ENCODE measurements at regions not wholly inside any gene's neighbourhood (a gene's known extent, or its start where the extent isn't known, plus 50 kb on each side); places are given as distances from the start of the nearest gene placed in this dataset.

GRCh38 chr12:43015090-43015737 lies 425.7 kb upstream of the PRICKLE1 start:
- no peak for DNase-seq (ENCODE audit: low spot score)

DNA sequence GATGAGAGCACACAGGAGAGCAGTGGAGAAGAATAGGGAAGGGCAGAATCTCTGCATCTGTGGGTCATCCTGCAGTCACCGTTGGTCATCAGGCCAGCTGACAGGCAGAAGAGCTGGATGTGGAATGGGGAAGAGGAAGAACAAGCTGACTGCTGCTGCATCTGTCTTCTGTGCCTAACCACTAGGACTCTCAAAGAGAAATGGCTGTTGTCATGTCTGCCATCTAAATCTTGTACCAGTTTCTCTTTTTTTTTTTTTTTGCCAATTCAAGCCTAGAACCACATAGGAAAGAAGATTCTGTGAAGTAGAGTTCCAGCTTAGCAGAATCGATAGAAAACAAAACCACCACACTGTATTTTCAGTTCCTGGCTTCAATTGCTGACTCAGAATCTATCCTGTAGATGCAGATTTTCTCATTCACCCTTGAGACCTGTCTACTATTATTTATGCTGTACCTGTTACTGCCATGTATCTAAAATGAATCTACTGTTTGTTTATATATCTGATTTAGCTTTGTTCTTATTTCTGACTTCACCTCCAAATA lies 421.9 kb upstream of the PRICKLE1 start:
- DNase-seq (ENCODE audit: low spot score): no peak

DNA sequence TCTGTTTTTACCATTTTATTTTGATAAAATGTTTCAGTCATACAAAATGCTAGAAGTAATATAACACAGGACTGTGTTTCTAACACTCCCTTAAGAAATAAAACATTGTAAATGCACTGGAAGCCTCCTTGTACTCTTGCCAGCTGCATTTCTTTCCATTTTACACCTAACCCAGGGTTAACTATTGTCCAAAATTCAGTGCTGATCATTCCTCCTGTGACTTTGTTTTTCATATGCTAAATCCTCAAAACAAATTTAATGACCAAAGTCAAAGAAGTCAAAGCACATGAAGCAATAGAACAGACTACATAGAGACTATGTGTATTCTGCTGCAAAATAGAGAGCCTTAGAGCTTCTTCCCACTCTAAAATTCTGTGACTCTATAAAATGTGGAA lies 420.3 kb upstream of the PRICKLE1 start:
- DNase-seq (ENCODE audit: low spot score): no peak

DNA sequence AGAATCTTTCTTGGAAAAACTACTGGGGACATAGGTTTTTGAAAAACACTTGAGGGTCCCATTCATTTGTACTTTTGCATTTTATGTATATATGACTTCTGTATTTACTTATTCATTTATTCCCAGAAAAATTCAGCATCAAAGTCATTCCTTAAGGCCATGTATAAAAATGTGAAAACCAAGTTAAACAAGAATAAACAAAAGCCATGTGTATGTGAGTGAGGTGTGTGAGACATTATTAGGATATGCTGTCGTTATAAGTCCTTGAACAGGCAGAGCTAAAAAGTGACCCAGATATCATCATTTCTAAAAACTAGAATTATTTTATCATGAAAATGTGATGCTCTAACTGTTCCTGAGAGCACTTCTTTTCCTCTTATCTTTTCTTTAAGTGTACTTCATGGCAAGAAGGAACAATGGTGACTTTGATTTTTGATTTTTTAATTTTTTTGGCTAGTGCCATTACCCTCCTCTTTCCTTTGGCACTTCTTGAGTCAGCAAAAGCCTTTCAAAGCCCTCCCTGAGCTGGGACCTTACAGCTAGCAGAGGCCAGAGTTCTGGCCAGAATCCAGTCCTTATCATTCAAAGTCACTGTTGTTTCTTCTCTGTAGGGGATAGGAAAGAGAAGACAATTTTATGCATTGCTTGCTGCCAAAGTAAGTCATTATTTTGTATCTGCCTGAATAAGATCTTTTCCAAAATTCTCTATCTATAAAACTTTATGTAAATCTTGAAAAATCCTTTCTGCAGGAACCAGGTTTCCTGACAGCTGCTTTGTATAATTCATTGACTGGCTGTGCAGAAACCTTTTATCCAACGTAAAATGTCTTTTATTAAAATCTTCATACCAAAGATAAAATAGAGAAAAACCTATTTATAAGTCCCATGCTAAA lies 419.7 kb upstream of the PRICKLE1 start:
- no peak for DNase-seq (ENCODE audit: low spot score)

DNA sequence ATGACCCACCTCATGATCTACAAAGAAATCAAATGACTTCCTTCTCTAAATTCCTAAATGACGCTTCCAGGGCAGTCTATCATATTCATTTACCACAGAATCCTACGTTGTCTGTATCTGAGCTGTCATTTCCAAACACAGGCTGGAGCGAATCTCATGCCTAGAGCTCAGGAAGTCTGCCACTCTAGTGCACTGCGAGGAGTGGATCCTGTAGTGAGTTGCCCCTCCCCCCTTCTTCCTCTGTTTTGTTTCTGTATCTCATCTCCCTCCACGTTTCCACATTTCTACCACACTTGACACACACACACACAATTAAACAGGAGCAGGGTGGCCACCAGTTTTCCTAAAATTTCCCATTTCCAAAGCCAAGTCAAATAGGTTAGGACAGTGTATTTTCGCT lies 415.4 kb upstream of the PRICKLE1 start:
- no peak for DNase-seq (ENCODE audit: low spot score)

DNA sequence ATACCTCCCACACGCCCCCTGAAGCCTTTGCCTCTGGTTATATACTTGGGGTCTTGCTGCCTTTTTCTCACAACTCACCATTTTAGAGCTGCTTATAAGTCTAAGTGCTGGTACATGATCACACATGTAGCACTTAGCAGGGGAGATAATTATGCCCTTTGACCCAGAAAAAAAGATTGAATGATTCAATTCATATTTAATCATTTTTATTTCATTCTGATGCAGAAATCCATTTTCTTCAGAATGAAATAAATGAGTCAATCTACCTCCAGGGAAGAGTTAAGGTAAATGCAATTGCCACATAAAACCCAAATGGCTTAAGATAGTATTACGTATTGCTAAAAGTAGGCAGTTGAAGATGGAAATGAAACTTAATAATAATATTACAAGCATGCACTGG lies 414.6 kb upstream of the PRICKLE1 start:
- no peak for DNase-seq (ENCODE audit: low spot score)

DNA sequence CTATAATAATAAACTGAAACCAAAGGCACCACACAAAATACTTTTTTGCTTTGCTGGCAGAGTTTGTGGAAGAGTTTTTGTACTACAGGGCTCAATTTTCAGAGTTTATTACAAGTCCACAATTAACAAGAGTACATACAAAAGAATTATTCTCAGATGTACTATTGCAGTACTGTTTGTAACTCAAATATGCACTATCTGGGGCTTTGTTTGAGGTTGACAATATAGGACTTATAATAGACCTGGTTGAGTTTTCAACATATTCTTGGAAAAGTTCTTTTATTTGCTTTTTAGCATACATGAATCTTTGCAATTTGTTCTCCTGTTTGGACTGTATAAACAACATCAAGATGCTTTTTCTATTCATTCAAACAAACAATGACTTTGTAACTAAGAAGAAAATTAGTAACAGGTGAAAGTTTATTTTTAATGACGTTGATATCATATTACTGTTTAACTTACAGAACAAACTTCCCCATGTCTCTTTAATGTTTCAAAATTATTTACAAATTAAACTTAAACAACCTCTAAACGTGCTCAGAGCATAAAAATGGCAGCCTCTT lies 407.4 kb upstream of the PRICKLE1 start:
- no peak for DNase-seq (ENCODE audit: low spot score)

DNA sequence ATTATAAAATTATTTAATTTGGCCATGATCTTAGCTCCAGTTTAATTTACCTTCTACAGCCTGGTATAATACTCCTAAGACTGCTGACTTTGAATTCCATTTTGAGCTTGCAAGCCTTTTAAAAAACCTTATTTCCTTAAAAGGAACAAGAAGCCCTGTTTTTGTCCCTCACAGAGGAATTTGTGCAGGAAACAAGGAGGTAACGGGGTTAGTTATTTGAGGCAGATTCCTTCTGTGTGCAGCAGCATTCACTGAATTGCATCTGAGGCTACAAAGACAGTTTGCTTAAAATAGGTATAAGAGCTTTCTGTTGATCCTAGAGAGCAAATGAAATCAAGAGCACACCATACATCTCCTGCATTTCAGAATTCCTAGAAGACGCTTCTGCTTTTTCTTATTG lies 403.3 kb upstream of the PRICKLE1 start:
- no peak for DNase-seq (ENCODE audit: low spot score)

GRCh38 chr12:42990387-42990786 lies 400.8 kb upstream of the PRICKLE1 start:
- no peak for DNase-seq (ENCODE audit: low spot score)

DNA sequence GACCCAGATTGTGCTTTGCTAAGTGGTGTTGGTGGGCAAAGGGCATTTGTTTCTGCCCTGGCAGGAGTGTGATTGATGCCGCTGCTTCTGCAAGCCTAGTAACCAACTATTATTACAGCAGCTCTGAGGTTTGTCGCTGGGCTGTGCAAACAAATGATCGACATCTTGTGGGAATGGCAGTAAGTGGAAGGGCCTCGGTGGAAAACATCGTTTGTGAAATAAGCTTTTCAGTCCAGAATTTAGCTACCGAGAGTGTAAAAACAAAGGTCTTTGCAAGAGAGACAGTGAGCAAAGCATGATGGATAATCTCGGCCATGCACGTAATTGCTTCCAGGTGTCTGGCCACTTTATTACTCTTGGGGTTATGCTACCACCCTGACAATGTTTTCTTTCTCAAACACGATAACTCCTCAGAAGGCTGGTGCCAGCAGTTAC lies 397.7 kb upstream of the PRICKLE1 start:
- no peak for DNase-seq (ENCODE audit: low spot score)

DNA sequence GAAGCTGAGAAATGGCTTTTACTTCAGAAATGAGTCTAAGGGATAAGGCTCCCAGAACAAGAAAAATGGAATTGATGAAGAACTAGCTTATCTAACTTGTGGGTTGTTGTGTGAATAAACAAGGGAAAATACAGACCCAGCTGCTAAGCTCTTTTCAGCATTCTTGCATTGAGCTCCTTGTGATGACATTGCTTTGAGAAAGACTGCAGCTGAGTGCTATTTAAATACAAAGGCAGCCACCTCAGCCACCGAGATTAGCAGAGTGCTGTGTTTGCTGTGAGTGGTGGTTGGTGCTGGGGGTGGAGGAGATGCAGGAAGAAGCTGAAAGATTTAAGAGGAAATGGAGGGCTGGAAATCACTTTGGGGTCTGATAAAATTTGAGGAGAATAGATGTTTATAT lies 396.0 kb upstream of the PRICKLE1 start:
- no peak for DNase-seq (ENCODE audit: low spot score)

DNA sequence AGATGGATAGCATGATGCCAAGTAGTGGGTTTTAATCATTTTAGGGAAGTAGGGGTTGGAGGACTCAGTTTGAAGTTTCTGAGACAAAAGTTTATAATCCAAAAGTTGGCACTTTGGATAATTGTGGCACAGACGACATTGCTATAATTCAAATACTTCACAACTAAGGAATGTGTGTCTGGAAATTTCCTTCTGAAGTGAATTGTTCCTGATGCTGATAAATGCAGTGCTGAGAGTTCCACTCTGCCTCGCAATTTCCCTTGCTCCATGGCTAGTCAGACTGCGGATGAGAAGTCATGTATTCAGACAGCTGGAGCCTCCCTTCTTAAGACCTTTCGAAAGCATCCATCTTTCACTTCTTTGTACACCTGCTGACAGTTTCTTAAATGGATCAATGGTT lies 393.3 kb upstream of the PRICKLE1 start:
- DNase-seq (ENCODE audit: low spot score): no peak

GRCh38 chr12:42981379-42981778 lies 391.8 kb upstream of the PRICKLE1 start:
- no peak for DNase-seq (ENCODE audit: low spot score)

- DNase-seq (ENCODE audit: low spot score): no peak
Measured at GRCh38 chr12:42980441-42980840, 390.9 kb upstream of the PRICKLE1 start.

DNA sequence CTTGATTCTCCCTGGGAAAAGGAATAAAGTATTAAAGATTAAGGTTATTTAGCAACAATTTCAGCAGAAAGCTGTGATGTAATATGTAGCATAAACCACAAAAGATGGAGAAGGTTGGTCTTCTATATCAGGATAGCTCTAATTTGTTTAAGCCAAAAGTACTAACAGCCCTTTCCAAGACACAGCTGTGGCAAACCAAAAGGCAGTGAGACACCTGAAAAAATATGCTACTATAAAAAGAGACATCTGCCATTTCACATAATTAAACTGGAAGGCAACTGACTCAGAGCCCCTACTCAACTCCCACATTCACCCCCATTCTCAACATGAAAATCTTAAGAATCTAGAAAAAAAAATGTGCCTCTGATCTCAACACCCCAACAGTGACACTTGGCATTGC lies 390.2 kb upstream of the PRICKLE1 start:
- DNase-seq (ENCODE audit: low spot score): no peak

GRCh38 chr12:42978708-42979107 lies 389.2 kb upstream of the PRICKLE1 start:
- DNase-seq (ENCODE audit: low spot score): no peak

GRCh38 chr12:42977451-42978230 lies 388.1 kb upstream of the PRICKLE1 start:
- DNase-seq (ENCODE audit: low spot score): no peak

GRCh38 chr12:42976620-42977019 lies 387.1 kb upstream of the PRICKLE1 start:
- no peak for DNase-seq (ENCODE audit: low spot score)

DNA sequence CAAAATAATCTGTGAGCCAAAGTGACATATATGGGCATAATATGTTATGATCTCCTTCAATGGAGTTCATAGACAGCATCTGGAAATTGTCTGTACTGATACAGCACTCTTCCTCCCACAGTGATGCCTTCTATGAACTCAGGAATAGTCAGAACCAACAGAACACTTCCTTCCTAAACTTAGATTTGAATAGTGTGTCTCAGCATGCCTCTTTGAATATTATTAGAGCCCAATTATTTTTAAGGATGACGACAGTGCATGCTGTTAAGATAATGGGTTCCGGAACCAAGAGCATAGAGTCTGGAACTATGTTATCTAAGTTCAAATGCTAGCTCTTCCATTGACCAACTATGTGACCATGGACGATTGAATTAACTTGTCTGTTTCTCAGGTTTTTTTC lies 386.6 kb upstream of the PRICKLE1 start:
- DNase-seq (ENCODE audit: low spot score): no peak

DNA sequence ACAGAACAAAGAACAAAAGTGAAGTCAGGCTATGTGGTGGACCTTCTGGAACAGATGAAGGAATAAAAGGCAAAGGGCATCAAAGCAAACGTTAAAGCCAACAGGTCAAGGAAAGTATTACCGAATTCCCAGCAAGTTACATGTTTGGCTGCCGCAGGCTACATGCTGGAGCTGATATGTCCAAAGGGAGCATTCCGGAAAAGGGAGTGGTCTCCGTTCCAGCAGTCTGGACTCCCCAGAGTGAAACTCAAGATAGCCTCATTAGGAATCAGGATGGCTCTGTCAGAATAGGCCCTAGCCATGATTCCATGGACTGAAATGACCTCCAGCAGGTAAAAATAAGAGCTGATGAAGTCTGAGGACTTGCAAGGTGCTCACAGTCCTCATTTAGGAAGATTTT lies 379.8 kb upstream of the PRICKLE1 start:
- no peak for DNase-seq (ENCODE audit: low spot score)

DNA sequence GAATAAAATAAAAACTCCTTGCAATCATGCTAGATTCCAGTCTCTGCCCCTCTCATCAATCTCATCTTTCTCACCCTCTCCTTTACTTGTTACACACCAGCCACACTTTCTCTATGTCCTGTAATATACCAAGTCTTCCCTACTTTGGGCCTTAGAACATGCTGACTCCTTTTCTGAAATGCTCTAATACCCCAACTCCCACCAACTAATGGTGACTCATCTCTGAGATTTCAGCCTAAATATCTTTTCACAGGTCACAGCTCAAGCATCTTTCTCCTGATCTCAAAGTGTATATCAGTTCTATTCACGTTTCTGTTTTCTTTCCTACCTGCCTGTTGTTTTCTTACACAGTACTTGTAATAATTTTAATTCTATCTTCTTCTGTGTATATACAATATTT lies 378.9 kb upstream of the PRICKLE1 start:
- no peak for DNase-seq (ENCODE audit: low spot score)

DNA sequence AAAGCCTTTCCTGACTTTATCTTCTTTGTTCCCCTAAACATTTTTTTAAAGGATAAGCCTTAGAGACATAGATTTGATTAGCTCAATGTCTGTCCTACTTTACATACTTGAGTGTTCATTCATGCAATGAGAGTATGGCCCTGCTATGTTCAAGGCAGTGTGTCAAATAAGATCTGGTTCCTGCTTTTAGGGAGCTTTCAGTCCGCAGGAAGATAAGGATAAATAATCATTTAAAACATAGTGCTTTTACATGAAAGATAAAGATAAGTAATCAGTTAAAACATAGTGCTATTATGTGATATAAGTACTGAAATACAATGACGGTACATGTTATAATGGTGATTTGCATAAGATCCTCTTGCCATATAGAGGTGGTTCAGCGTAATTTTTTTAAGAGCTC lies 378.3 kb upstream of the PRICKLE1 start:
- no peak for DNase-seq (ENCODE audit: low spot score)

All from ureter (tissue), 1 donor.